CD4-positive, alpha-beta T cell treated with Interleukin-6 at 100 ng/mL for 8 hours (primary cell): ENCODE measurements at regions not wholly inside any gene's neighbourhood (a gene's known extent, or its start where the extent isn't known, plus 50 kb on each side); places are given as distances from the start of the nearest gene placed in this dataset.
"Not testable (repeated sequence)": the region's sequence is repeated elsewhere in the genome, so short reads cannot be mapped to it uniquely, and the experiment has no call there.

Source experiments
- DNase-seq: peaks from one replicate; pipeline ENCODE4 v3.0.0-alpha.2; 2020; ENCODE audit warnings: mixed read lengths, low spot score

- DNase-seq: no peak
Observed at GRCh38 chr3:74978684-74979083, 364.2 kb upstream of the CNTN3 start.

- not testable (repeated sequence) for DNase-seq
Observed at GRCh38 chr3:74985028-74985904, 370.8 kb upstream of the CNTN3 start.

GRCh38 chr3:74988095-74988494, 373.6 kb upstream of the CNTN3 start:
- no peak for DNase-seq

GRCh38 chr3:74992898-74993297, 378.4 kb upstream of the CNTN3 start:
- DNase-seq: no peak

DNA sequence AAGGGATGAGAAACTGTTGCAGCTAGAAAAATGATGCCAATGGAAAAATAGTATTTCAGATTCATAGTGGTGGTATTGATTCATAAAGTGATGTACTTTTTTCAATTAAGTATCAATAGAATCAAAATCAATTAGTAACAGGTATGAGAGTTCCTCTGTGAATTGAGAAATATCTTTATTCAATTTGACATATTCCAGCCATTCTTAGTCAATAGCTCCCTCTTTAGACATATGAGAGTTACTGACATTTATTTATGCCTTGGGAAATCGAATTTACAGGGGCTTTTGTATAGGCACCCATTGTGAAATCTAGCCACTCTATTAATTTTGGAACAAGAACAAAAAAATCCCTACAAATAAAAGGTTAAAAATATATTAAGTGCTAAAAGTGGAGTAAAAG, 386.9 kb upstream of the CNTN3 start:
- DNase-seq: no peak

- no peak for DNase-seq
Observed at GRCh38 chr3:75012791-75013331, 398.4 kb upstream of the CNTN3 start.

GRCh38 chr3:75014008-75014407, 399.5 kb upstream of the CNTN3 start:
- no peak for DNase-seq

GRCh38 chr3:75015280-75015679, 400.8 kb upstream of the CNTN3 start:
- no peak for DNase-seq

- DNase-seq: no peak
Observed at GRCh38 chr3:75035146-75035545, 420.7 kb upstream of the CNTN3 start.

DNA sequence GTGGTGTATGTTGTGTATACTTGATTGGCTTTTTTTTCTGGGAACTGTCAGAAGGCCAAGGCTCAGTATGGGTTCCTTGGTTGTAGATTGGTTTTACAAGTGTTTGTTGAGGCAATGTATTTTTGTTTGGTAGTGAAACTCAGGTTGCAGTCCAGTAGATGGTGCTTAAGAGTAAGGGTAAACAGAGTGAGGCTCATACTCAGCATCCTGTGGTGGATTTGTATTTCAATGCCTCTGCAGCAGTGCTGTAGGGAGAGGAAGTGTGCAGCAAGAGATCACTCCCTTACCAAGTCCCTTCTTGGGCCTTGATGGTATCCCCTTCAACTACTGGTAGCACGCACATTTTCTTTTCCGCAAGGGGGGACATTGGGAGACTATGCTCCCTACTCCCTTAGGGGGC, 428.5 kb upstream of the CNTN3 start:
- DNase-seq: no peak

- DNase-seq: no peak
Observed at GRCh38 chr3:75048650-75049049, 434.2 kb upstream of the CNTN3 start.

DNA sequence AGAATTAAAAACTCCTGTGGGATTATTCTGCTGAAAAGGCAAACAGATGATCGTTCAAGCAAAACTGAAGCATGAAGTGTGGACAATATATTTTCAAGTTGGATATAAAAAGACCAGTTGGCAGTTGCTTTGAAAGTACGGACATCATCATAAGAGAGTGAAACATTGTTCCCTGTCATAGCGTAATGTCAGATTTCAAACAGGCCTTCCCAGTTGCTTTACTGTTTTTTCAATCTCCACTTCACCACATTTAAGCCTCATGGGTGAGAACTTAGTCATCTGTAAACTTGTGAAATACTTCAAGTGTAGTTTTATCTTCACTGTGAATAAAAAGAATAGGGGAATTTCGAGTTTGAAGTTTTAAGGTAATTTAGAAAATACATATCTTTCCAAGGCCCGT, 435.1 kb upstream of the CNTN3 start:
- DNase-seq: no peak

DNA sequence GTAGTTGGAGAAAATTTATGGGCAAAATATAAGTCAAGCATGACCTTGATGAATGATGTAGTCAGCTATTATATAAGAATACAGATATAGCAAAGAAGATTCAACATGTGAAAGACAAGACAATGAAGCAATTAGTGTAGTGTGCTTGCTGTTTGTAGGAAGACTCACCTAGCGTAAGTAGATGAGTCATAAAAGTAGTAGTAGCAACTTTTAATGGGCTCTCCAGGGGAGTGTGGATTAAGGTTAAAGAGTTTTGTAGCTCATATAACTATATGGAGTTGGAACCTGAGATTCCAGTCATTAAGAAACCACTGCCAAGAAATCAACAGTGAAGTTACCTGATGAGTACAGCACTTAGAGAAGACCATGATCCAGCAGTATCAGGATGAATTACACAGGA, 444.7 kb upstream of the CNTN3 start:
- no peak for DNase-seq

GRCh38 chr3:75061806-75062205, 447.3 kb upstream of the CNTN3 start:
- no peak for DNase-seq

DNA sequence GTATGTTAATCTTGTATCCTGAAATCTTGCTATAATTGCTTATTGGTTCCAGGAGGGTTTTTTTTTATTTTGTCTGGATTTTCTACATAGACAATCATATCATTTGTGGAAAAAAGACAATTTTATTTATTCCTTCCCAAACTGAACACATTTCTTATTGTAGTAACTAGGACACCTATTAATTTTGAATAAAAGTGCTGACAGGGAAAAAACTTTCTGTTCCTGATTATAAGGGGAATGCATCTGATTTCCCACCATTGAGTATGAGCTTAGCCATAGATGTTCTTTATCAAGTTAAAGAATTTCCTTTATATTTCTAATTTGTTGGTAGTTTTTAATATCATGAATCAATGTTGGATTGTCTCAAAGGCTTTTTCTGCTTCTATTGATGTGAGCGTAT, 460.7 kb upstream of the CNTN3 start:
- no peak for DNase-seq

DNA sequence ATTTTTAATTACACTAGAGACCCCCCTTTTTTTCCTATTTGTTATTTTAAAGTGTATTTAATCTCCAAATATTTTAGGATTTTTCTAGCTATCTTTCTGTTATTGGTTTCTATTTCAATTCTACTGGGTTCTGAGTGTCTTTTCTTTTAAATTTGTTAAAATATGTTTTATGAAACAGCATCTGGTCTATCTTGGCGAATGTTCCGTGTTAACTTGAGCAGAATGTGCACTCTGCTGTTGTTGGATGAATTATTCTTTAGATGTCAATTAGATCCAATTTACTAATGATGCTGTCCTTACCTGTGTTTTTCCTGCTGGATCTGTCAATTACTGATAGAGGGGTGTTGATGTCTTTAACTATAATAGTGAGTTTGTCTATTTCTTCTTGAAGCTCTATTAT, 462.0 kb upstream of the CNTN3 start:
- no peak for DNase-seq

GRCh38 chr3:75078290-75078689, 463.8 kb upstream of the CNTN3 start:
- DNase-seq: no peak

- no peak for DNase-seq
Observed at GRCh38 chr3:75082845-75083244, 468.4 kb upstream of the CNTN3 start.

- no peak for DNase-seq
Observed at GRCh38 chr3:75089841-75090240, 475.4 kb upstream of the CNTN3 start.

DNA sequence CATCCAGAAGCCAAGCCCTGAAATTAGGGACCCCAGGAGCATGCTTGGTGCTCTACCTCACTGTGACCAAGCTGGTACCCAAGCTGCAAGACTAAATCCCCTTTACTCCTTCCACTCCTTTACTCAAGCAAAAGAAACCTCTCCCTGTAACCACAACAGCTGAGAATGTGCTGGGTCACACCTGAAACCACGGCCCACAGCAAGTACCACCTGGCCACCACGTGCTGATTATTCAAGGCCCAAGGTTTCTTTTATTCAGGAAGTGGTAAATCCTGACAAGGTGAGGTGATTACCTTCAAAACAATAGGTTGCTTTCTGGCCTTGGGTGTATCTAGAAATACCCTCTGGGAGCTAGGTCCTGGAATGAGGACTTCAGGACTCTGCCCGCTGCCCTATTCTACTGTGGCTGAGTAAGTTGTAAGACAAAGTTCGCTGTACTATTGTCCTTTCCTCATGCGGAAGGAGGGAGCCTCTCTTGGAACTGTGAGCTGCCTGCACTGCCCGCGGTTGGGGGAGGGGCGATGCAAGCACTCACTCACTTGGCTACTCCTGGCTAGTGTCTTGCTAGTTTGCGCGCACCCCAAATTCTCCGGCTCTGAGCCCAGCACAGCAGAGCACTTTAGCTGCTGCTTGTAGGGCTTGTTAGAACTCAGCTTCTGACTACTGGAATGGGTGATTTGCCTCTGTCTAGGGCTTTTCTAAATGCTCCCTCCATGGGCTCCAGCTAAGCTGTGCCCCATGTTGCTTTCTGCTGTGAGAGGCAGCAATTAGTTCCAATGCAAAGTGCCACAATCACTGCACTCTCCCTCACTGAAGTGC, 487.1 kb upstream of the CNTN3 start:
- no peak for DNase-seq

- DNase-seq: no peak
Observed at GRCh38 chr3:75110741-75111140, 496.3 kb upstream of the CNTN3 start.

DNA sequence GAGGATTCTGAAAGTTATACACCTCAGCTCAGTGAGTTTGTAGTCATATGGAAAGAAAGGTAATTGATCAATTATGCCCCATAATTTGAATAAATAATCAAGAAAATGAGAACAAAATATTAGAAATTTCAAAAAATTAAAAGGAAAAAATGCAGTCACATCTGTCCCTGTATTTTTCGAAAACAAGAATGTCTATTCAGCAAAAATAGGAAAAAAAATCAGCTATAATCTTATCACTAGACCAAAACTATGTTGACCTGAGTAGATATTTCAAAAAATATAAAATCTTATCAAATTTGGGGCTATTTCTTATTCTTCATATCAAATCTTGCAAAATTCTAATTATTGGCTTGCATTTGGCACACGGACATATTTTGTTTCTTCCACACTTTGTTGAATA, 501.2 kb upstream of the CNTN3 start:
- DNase-seq: no peak

DNA sequence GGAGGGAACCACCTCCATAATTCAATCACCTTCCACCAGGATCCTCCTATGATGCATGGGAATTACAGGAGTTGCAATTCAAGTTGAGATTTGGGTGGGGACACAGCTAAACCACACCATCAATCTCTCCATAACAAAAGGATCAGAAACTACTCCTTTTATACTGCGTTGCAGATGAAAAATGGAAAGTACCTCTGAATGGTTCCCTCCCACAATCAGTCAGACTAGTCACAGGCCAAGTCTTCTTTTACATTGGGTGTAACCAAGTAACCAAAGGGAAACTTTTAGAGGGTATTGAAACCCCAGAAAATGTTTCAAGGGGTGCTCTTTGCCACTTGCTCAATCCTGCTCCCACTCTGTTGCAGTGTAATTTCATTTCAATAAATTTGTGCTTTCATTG, 504.3 kb upstream of the CNTN3 start:
- DNase-seq: no peak
